DND-41 (cell line): ENCODE measurements at regions not wholly inside any gene's neighbourhood (a gene's known extent, or its start where the extent isn't known, plus 50 kb on each side); places are given as distances from the start of the nearest gene placed in this dataset.

Experiments used
- ATAC-seq: fragments of 200-7000 bp; cut with Tn5 transposase; 3 replicates; pipeline ENCODE4 v1.9.1; 2021; ENCODE audit warnings: low read depth; ENCODE audit not compliant: insufficient read depth
- DNase-seq: peaks from one replicate; pipeline ENCODE4 v3.0.0-alpha.2; 2020
- H2AFZ ChIP-seq: 2 replicates; pipeline ENCODE4 v1.6.0; 2012; ENCODE audit warnings: low read depth, low read length
- H3K27ac ChIP-seq: 2 replicates; pipeline ENCODE4 v1.5.1; 2012; ENCODE audit warnings: low read length, inconsistent platforms
- H3K27me3 ChIP-seq: fragments of 200-600 bp; sonication (generic); 2 replicates; pipeline ENCODE4 v1.6.0; 2012; ENCODE audit warnings: low read length, mild to moderate bottlenecking, inconsistent platforms; ENCODE audit not compliant: insufficient read depth, poor library complexity
- H3K36me3 ChIP-seq: 2 replicates; pipeline ENCODE4 v1.5.1; 2012; ENCODE audit warnings: low read length, inconsistent platforms; ENCODE audit not compliant: insufficient read depth
- H3K4me1 ChIP-seq: 2 replicates; pipeline ENCODE4 v1.5.1; 2012; ENCODE audit warnings: mild to moderate bottlenecking, low read length; ENCODE audit not compliant: insufficient read depth
- H3K4me2 ChIP-seq: 2 replicates; pipeline ENCODE4 v1.6.0; 2012; ENCODE audit warnings: mild to moderate bottlenecking, moderate library complexity, low read length, inconsistent platforms; ENCODE audit not compliant: insufficient read depth
- H3K4me3 ChIP-seq, 2 experiments: fragments of 200-600 bp in 1 of 2; shearing (Covaris generic) in 1 of 2; 2 replicates each; pipeline ENCODE4 v1.5.1; 2012 to 2016; ENCODE audit warnings: inconsistent platforms in 2 of 2, low read length in 2 of 2, mild to moderate bottlenecking in 2 of 2, low read depth in 1 of 2, moderate library complexity in 1 of 2
- H3K79me2 ChIP-seq: 2 replicates; pipeline ENCODE4 v1.6.0; 2012; ENCODE audit warnings: low read length, inconsistent platforms; ENCODE audit not compliant: insufficient read depth
- H3K9ac ChIP-seq: 2 replicates; pipeline ENCODE4 v1.6.0; 2012; ENCODE audit warnings: low read depth, mild to moderate bottlenecking, inconsistent platforms, low read length, moderate library complexity
- H3K9me3 ChIP-seq: 2 replicates; pipeline ENCODE4 v1.5.1; 2012; ENCODE audit warnings: low read length, moderate library complexity, mild to moderate bottlenecking, inconsistent platforms; ENCODE audit not compliant: insufficient read depth, severe bottlenecking
- H4K20me1 ChIP-seq: 2 replicates; pipeline ENCODE4 v1.6.0; 2012; ENCODE audit warnings: low read length; ENCODE audit not compliant: insufficient read depth
- CTCF ChIP-seq: IDR thresholded peaks from 2 replicates; pipeline ENCODE4 v1.5.1; 2012; ENCODE audit warnings: borderline replicate concordance, low read length, moderate library complexity, mild to moderate bottlenecking; ENCODE audit not compliant: poor library complexity, severe bottlenecking; ENCODE audit errors: extremely low read depth
- EZH2 ChIP-seq: IDR thresholded peaks from 3 replicates; pipeline ENCODE4 v1.6.1; 2012; ENCODE audit warnings: borderline replicate concordance, low read depth, mild to moderate bottlenecking, moderate library complexity, low read length, inconsistent platforms; ENCODE audit not compliant: severe bottlenecking

- Histone ChIP-seq H2AFZ (no peak overlapping the region), H3K9ac (no peak overlapping the region), H3K79me2 (no peaks in the 10 kb centered on the region), H3K36me3 (no peaks in the 10 kb centered on the region), H3K9me3 (no peaks in the 10 kb centered on the region), H3K4me3 (no peak overlapping the region), H3K27me3 (no peaks in the 10 kb centered on the region), H3K4me2 (no peak overlapping the region), H3K27ac (no peak overlapping the region), H3K4me1 (no peaks in the 10 kb centered on the region), H4K20me1 (no peaks in the 10 kb centered on the region)
- ATAC-seq: no peak
- no peak for DNase-seq
- TF ChIP-seq EZH2: no peak
- peak; percentile 24 for TF ChIP-seq CTCF
Observed at GRCh38 chr3:8278448-8278847, 223.2 kb upstream of the LMCD1 start.

- H3K36me3 ChIP-seq: no peaks in the 10 kb centered on the region
- H3K79me2 ChIP-seq: no peaks in the 10 kb centered on the region
- no peak overlapping the region for H3K27ac ChIP-seq
- DNase-seq (no peak), ATAC-seq (no peak)
- TF ChIP-seq CTCF: no peak
- no peak for TF ChIP-seq EZH2
- no peak overlapping the region for H3K9ac ChIP-seq
- no peak overlapping the region for H3K4me3 ChIP-seq
- no peaks in the 10 kb centered on the region for H4K20me1 ChIP-seq
- no peaks in the 10 kb centered on the region for H3K27me3 ChIP-seq
- no peaks in the 10 kb centered on the region for H3K9me3 ChIP-seq
- no peaks in the 10 kb centered on the region for H3K4me1 ChIP-seq
- no peak overlapping the region for H3K4me2 ChIP-seq
- H2AFZ ChIP-seq: no peak overlapping the region
Observed at GRCh38 chr3:8279476-8279875, 222.1 kb upstream of the LMCD1 start.

- no peaks in the 10 kb centered on the region for H4K20me1 ChIP-seq
- TF ChIP-seq CTCF (no peak), EZH2 (no peak)
- H3K27me3 ChIP-seq: no peaks in the 10 kb centered on the region
- no peak overlapping the region for H3K27ac ChIP-seq
- H3K4me2 ChIP-seq: no peak overlapping the region
- H3K9me3 ChIP-seq: no peaks in the 10 kb centered on the region
- no peak overlapping the region for H3K4me3 ChIP-seq
- H3K36me3 ChIP-seq: no peaks in the 10 kb centered on the region
- no peak overlapping the region for H2AFZ ChIP-seq
- no peaks in the 10 kb centered on the region for H3K4me1 ChIP-seq
- H3K79me2 ChIP-seq: no peaks in the 10 kb centered on the region
- no peak overlapping the region for H3K9ac ChIP-seq
- no peak for DNase-seq
- ATAC-seq: no peak
Observed at GRCh38 chr3:8279886-8280550, 221.6 kb upstream of the LMCD1 start.
